ENCODE measurements at regions not wholly inside any gene's neighbourhood (a gene's known extent, or its start where the extent isn't known, plus 50 kb on each side); places are given as distances from the start of the nearest gene placed in this dataset.

DNA sequence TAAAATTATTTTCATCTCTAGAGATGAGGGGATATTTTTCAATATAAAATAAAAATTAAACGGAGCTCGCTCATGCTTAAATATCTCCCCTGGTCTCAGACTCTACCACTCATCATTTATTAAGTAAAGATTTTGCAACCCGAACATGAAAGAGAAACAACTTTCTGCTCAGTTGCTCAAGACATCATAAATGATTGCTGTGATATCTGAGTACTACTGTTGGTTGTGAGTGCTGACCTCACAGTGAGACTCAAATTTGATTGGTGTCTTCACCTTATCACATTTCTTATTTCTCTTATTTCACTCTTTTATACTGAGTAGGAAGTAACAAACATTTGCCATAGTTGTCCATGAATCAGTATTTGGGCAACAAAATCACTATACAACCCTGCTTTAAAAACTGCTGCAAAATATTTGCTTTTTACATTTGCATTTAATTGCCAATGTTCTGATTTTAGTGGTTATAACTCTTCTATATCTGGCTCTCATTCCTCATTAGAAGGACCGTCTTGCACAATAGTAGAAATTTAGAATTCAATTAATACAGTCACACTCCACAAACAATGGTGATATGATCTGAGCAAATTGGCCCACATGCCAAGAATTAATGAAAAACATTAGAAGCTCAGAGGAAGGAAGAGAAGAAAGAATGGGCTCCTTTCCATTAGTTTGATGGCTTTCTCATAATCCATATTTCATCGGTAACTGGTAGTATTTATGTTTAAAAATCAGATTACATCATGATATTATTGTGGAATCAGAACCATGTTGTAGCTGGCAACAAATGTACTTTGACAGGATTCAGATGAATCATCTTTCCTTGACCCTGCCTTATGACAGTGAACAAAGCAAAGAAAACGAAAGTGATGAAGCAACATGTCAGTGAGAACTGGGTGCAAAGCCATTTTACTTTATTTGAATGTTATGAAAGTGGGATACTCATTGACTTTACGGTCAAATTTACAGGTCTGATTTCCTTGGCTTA, 973.6 kb upstream of the TENM4 start:
- Histone ChIP-seq H3K36me3 (ENCODE audit: control insufficient read depth, insufficient read depth, low read length) (no peaks in the 10 kb centered on the region), H3K9me3 (ENCODE audit: control insufficient read depth, insufficient read depth, low read length) (peaks cover 2% of the 10 kb centered on the region), H3K4me3 (ENCODE audit: low read depth, low read length) (no peak overlapping the region), H3K4me1 (ENCODE audit: control insufficient read depth, insufficient read depth, low read length) (no peaks in the 10 kb centered on the region), H3K27ac (ENCODE audit: low read depth, low read length) (no peak overlapping the region), H3K27me3 (ENCODE audit: control insufficient read depth, insufficient read depth, low read length) (no peaks in the 10 kb centered on the region)
- no peak for DNase-seq (ENCODE audit: low read depth in 4 of 6, low spot score in 6 of 6)
- no CpG with 5 or more reads among the region's 7 CpGs for WGBS (ENCODE audit: insufficient coverage)

DNA sequence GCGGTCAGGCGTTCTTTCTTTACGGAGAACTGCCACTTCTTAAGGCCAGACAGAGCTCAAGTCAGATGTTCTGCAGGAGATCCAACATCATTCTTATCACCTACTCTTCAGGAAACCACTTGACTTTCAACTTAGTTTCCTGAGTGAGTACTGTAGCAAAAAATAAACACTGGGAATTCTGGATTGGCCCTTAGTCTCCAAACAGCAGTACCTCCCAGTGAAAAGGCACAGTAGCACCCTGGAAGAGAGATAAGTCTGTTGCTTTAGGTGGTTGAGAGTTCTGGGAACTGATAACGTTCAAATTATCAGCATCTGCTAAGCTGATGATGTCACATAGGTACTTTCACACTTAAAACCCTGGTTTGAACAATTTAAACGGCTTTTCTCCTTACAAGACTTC, 971.8 kb upstream of the TENM4 start:
- H3K36me3 ChIP-seq (ENCODE audit: control insufficient read depth, insufficient read depth, low read length), result no peaks in the 10 kb centered on the region
- 86% methylated on average over 3 of the region's 5 CpGs for WGBS (ENCODE audit: insufficient coverage)
- H3K4me3 ChIP-seq (ENCODE audit: low read depth, low read length), result no peak overlapping the region
- no peaks in the 10 kb centered on the region for H3K4me1 ChIP-seq (ENCODE audit: control insufficient read depth, insufficient read depth, low read length)
- H3K27ac ChIP-seq (ENCODE audit: low read depth, low read length), result no peak overlapping the region
- H3K27me3 ChIP-seq (ENCODE audit: control insufficient read depth, insufficient read depth, low read length), result no peaks in the 10 kb centered on the region
- H3K9me3 ChIP-seq (ENCODE audit: control insufficient read depth, insufficient read depth, low read length), result peaks cover 2% of the 10 kb centered on the region
- no peak for DNase-seq (ENCODE audit: low read depth in 4 of 6, low spot score in 6 of 6)

DNA sequence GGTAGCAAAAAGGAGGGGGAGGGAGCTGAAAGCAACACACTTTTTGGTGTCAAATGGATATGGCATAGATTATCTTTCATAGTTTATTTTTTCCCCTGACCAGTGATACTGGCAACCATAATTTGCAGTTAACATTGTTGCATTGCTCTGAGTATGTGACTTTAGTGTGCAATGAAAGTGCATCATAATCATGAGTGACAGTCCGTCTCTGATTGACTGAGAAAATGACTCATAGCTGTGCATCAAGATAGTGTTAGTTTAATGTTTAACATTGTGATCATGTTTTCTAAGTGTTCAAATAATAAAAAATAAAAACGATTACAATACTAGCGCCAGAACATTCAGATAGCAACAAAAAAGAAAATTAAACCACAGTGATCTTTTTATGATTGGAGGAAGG, 952.4 kb upstream of the TENM4 start:
- WGBS (ENCODE audit: insufficient coverage), result no CpG with 5 or more reads among the region's 3 CpGs
- DNase-seq (ENCODE audit: low read depth in 4 of 6, low spot score in 6 of 6), result no peak
- Histone ChIP-seq H3K27me3 (ENCODE audit: control insufficient read depth, insufficient read depth, low read length) (no peaks in the 10 kb centered on the region), H3K9me3 (ENCODE audit: control insufficient read depth, insufficient read depth, low read length) (no peaks in the 10 kb centered on the region), H3K4me1 (ENCODE audit: control insufficient read depth, insufficient read depth, low read length) (no peaks in the 10 kb centered on the region), H3K36me3 (ENCODE audit: control insufficient read depth, insufficient read depth, low read length) (no peaks in the 10 kb centered on the region), H3K27ac (ENCODE audit: low read depth, low read length) (no peak overlapping the region), H3K4me3 (ENCODE audit: low read depth, low read length) (no peak overlapping the region)

DNA sequence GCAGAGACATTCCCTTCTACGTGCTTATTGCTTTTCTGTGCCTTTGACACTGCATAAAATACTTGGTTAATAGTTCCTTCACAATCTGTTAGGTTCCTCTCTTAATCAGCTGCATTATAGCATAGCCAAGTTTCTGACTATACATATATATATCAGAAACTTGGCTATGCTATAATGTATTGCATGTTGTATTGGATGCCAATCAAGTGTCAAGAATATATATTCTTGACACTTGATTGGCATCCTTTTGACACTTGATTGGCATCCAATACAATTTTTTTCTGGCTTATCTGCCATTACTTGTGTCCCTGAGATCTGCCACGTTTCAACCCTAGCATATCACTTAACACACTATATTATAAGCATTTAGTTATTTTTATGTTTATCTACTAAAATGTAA, 949.7 kb upstream of the TENM4 start:
- Histone ChIP-seq H3K4me1 (ENCODE audit: control insufficient read depth, insufficient read depth, low read length) (no peaks in the 10 kb centered on the region), H3K4me3 (ENCODE audit: low read depth, low read length) (no peak overlapping the region), H3K27me3 (ENCODE audit: control insufficient read depth, insufficient read depth, low read length) (no peaks in the 10 kb centered on the region), H3K9me3 (ENCODE audit: control insufficient read depth, insufficient read depth, low read length) (no peaks in the 10 kb centered on the region), H3K36me3 (ENCODE audit: control insufficient read depth, insufficient read depth, low read length) (no peaks in the 10 kb centered on the region), H3K27ac (ENCODE audit: low read depth, low read length) (no peak overlapping the region)
- DNase-seq (ENCODE audit: low read depth in 4 of 6, low spot score in 6 of 6), result peak in 1 of 6 donors; percentile 75
- no CpG with 5 or more reads among the region's 2 CpGs for WGBS (ENCODE audit: insufficient coverage)

DNA sequence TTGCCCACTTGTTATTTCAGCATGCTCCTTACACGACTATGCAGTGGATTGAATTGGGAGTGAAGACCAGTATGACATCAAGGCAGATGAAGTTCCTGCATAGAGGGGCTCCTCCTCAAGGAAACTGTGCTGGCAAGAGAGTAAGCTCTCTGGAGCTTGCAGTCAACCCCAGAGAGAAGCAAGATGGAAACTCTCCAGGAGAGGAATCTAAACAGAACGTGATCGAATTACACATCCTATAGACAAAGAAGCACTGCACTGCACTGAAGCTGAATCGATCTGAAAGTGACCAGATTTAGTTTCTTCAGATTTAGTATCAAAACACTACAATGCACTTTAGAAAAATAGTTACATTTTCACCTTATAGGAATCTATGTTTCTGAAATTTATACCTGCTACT, 947.7 kb upstream of the TENM4 start:
- Histone ChIP-seq H3K36me3 (ENCODE audit: control insufficient read depth, insufficient read depth, low read length) (no peaks in the 10 kb centered on the region), H3K9me3 (ENCODE audit: control insufficient read depth, insufficient read depth, low read length) (no peaks in the 10 kb centered on the region), H3K4me1 (ENCODE audit: control insufficient read depth, insufficient read depth, low read length) (no peaks in the 10 kb centered on the region), H3K27me3 (ENCODE audit: control insufficient read depth, insufficient read depth, low read length) (no peaks in the 10 kb centered on the region), H3K27ac (ENCODE audit: low read depth, low read length) (no peak overlapping the region), H3K4me3 (ENCODE audit: low read depth, low read length) (no peak overlapping the region)
- DNase-seq (ENCODE audit: low read depth in 4 of 6, low spot score in 6 of 6), result no peak
- no CpG with 5 or more reads among the region's 4 CpGs for WGBS (ENCODE audit: insufficient coverage)

DNA sequence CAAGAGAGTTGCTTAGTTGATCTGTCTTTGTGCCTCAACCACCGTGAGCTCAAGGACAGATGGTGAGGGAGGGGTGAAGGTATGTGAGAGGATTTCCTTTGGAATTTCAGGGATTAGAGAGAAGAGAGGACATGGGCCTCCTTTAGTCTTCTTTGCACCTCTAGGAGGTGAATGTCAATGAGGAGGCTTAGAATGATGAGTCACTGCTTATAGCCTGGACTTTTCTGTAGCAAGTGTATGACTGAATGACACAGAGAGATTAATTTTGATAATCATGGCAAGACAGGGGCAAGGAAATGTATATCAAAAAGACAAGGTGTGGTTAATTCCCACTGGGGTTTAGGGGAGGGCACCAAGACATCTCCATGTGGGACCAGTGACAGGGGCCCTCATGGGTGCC, 947.3 kb upstream of the TENM4 start:
- 100% methylated on average over 1 of the region's 1 CpG for WGBS (ENCODE audit: insufficient coverage)
- DNase-seq (ENCODE audit: low read depth in 4 of 6, low spot score in 6 of 6), result no peak
- no peaks in the 10 kb centered on the region for H3K4me1 ChIP-seq (ENCODE audit: control insufficient read depth, insufficient read depth, low read length)
- no peak overlapping the region for H3K27ac ChIP-seq (ENCODE audit: low read depth, low read length)
- no peaks in the 10 kb centered on the region for H3K27me3 ChIP-seq (ENCODE audit: control insufficient read depth, insufficient read depth, low read length)
- no peaks in the 10 kb centered on the region for H3K9me3 ChIP-seq (ENCODE audit: control insufficient read depth, insufficient read depth, low read length)
- H3K36me3 ChIP-seq (ENCODE audit: control insufficient read depth, insufficient read depth, low read length), result no peaks in the 10 kb centered on the region
- no peak overlapping the region for H3K4me3 ChIP-seq (ENCODE audit: low read depth, low read length)

DNA sequence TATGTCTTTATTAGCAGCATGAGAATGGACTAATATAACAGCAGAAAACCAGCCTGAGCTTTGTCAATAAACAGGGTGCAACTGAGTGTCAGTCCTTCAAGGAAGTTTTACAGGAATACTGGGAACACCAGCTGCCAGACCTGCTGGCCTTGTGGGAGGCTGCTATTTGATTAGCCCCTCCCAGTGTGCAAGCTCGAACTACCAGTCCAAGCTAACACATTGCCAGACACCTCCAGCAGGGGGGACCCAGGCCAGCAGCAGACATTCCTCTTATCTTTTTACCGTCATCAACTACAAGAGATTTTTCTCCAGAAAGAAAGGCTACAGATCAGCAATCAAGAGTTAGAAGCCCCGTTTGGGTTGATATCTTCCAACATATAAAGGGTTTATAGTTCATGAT, 942.8 kb upstream of the TENM4 start:
- no peak for DNase-seq (ENCODE audit: low read depth in 4 of 6, low spot score in 6 of 6)
- Histone ChIP-seq H3K36me3 (ENCODE audit: control insufficient read depth, insufficient read depth, low read length) (no peaks in the 10 kb centered on the region), H3K4me3 (ENCODE audit: low read depth, low read length) (no peak overlapping the region), H3K27ac (ENCODE audit: low read depth, low read length) (no peak overlapping the region), H3K4me1 (ENCODE audit: control insufficient read depth, insufficient read depth, low read length) (no peaks in the 10 kb centered on the region), H3K27me3 (ENCODE audit: control insufficient read depth, insufficient read depth, low read length) (no peaks in the 10 kb centered on the region), H3K9me3 (ENCODE audit: control insufficient read depth, insufficient read depth, low read length) (no peaks in the 10 kb centered on the region)
- WGBS (ENCODE audit: insufficient coverage), result 80% methylated on average over 1 of the region's 3 CpGs

DNA sequence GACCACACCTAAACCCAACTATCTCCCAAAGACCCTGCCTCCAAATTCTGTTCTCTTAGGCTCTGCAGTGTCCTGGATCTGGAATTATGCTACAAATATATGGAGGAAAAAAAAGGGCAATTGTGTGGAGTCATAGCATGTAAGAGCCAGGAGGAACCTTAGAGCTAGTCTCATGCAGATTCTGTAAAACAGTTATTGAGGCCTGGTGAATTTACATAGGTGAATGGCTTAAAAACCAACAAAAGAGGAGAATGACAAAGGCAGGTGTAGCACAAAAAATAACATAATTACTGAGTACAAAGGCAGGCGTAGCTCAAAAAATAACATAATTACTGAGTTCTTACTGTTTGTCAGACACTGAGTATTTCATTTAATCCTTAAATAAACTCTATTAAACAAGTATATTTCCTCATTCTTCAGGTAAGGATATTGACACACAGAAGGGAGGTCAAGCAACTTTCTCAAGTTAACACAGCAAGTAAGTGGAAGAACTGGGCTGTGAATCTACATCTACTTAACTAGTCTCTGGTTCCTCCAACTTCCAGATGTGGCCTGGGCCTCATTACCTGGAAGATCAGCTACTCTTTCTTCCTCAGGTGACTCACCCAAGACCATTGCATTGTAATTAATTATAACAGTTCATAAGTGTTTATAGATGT, 938.9 kb upstream of the TENM4 start:
- Histone ChIP-seq H3K27me3 (ENCODE audit: control insufficient read depth, insufficient read depth, low read length) (no peaks in the 10 kb centered on the region), H3K27ac (ENCODE audit: low read depth, low read length) (no peak overlapping the region), H3K4me3 (ENCODE audit: low read depth, low read length) (no peak overlapping the region), H3K36me3 (ENCODE audit: control insufficient read depth, insufficient read depth, low read length) (no peaks in the 10 kb centered on the region), H3K9me3 (ENCODE audit: control insufficient read depth, insufficient read depth, low read length) (no peaks in the 10 kb centered on the region), H3K4me1 (ENCODE audit: control insufficient read depth, insufficient read depth, low read length) (no peaks in the 10 kb centered on the region)
- no peak for DNase-seq (ENCODE audit: low read depth in 4 of 6, low spot score in 6 of 6)
- WGBS (ENCODE audit: insufficient coverage), result no CpG with 5 or more reads among the region's 1 CpG

DNA sequence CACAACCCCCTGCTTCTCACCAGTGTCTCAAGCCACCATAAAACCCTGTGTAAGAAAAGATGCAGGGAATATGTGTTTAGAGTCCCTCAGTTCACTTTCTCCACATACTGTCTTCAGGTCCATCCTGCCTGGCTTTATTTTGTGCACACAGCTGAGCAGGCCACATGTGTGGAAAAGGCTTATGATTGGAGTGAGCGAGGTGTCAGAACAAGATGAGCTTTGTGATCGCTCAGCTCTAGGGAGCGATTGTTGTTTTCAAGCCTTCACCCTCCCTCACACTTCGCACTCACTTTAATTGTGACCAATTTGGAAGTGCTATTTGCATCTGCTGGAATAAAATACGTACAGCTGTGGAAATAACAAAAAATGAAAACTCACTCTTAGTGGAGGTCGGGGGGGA, 931.1 kb upstream of the TENM4 start:
- WGBS (ENCODE audit: insufficient coverage), result 80% methylated on average over 1 of the region's 6 CpGs
- no peaks in the 10 kb centered on the region for H3K9me3 ChIP-seq (ENCODE audit: control insufficient read depth, insufficient read depth, low read length)
- no peak overlapping the region for H3K27ac ChIP-seq (ENCODE audit: low read depth, low read length)
- H3K4me3 ChIP-seq (ENCODE audit: low read depth, low read length), result no peak overlapping the region
- DNase-seq (ENCODE audit: low read depth in 4 of 6, low spot score in 6 of 6), result peak in 1 of 6 donors; percentile 7
- no peaks in the 10 kb centered on the region for H3K36me3 ChIP-seq (ENCODE audit: control insufficient read depth, insufficient read depth, low read length)
- no peaks in the 10 kb centered on the region for H3K27me3 ChIP-seq (ENCODE audit: control insufficient read depth, insufficient read depth, low read length)
- no peaks in the 10 kb centered on the region for H3K4me1 ChIP-seq (ENCODE audit: control insufficient read depth, insufficient read depth, low read length)

DNA sequence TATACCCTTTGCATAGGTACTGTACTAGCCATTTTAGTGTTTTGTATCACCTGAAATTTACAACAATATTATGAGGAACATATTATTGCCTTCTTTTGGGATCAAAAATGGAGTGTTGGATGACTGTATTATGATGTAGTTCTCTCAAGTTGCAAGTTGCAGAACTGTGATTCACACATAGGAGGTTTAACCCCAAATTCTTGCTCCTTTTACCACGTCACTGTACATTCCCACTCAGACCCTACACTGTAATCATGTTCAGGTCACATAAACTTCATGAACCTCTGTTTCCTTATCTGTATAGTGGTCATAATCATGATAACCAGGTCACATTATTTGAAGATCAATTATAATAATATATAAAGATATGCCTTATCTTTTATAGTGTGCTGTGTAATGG, 925.1 kb upstream of the TENM4 start:
- no CpG with 5 or more reads among the region's 1 CpG for WGBS (ENCODE audit: insufficient coverage)
- no peaks in the 10 kb centered on the region for H3K27me3 ChIP-seq (ENCODE audit: control insufficient read depth, insufficient read depth, low read length)
- no peaks in the 10 kb centered on the region for H3K36me3 ChIP-seq (ENCODE audit: control insufficient read depth, insufficient read depth, low read length)
- no peaks in the 10 kb centered on the region for H3K9me3 ChIP-seq (ENCODE audit: control insufficient read depth, insufficient read depth, low read length)
- no peak overlapping the region for H3K27ac ChIP-seq (ENCODE audit: low read depth, low read length)
- no peak overlapping the region for H3K4me3 ChIP-seq (ENCODE audit: low read depth, low read length)
- no peak for DNase-seq (ENCODE audit: low read depth in 4 of 6, low spot score in 6 of 6)
- H3K4me1 ChIP-seq (ENCODE audit: control insufficient read depth, insufficient read depth, low read length), result no peaks in the 10 kb centered on the region

Data from spinal cord (tissue), 9 donors.